HG03354 (cell line): ENCODE measurements at regions not wholly inside any gene's neighbourhood (a gene's known extent, or its start where the extent isn't known, plus 50 kb on each side); places are given as distances from the start of the nearest gene placed in this dataset.

ENCODE experiments used
- ATAC-seq: cut with Tn5 transposase; IDR thresholded peaks from one replicate; pipeline ENCODE4 v1.9.1; 2021; ENCODE audit warnings: mild to moderate bottlenecking; ENCODE audit not compliant: unreplicated experiment, poor library complexity, severe bottlenecking

- no peak for ATAC-seq
Observed at GRCh38 chr7:21373031-21373430, 54.9 kb upstream of the SP4 start.

DNA sequence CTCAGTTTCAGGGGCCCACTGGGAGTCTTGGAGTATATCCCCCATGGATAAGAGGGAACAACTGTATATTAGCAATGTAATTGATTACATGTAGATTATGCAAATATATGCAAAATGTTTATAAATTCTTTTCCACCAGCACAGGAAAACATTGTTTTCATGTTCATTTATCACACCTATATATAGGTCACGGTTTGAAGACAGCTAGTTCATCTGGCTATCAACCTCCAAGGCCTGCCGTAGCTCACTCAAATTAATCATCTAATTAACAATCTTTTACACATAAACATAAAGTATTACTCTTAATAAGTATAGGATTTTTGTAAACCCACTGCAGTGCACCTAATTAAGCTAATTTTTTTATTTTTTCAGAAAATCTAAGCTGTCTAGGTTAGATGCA, 53.7 kb upstream of the SP4 start:
- no peak for ATAC-seq

- ATAC-seq = no peak
Observed at GRCh38 chr7:21377545-21377944, 50.3 kb upstream of the SP4 start.
